ENCODE measurements at regions not wholly inside any gene's neighbourhood (a gene's known extent, or its start where the extent isn't known, plus 50 kb on each side); places are given as distances from the start of the nearest gene placed in this dataset.

DNA sequence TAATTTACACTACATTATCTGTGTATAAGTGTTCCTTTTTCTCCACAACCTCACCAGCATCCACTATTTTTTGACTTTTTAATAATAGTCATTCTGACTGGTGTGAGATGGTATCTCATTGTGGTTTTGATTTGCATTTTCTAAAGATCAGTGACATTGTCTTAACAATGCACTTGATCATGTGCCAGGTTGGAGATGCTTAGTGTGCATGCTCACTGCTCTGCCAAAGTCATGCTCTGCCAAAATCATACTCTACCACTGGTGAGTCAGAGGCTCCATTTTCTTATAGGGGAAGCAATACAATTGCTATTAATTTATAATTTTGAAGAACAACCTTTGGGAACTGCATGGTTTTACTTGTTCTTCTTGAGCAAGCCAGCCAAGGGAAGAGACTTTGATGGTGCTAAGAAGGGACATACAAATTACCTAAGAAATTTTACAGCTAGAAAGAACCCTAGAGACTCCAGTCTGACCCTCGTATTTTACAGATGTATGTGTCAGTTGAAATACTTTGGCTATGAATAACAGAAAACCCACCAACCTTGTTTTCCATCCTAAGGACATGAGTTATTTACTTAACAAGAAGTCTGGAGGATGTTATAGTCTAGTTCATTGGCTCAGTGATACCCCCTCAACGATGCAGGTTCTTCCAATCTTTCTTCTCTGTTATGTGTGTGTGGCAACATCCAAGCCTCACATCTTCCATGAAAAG is 368.9 kb downstream of the DDX10 start:
- no peaks in the 10 kb centered on the region for H3K4me1 Mint-ChIP-seq (ENCODE audit: low read depth in 2 of 2)
- no peaks in the 10 kb centered on the region for H3K9me3 Mint-ChIP-seq
- H3K27me3 Mint-ChIP-seq, result peaks cover 6 to 9% of the 10 kb centered on the region in 2 donors
- DNase-seq (no peak), ATAC-seq (replicated peaks) (no peak)
- no peak overlapping the region for H3K4me3 Mint-ChIP-seq
- no peak overlapping the region for H3K27ac Mint-ChIP-seq
- H3K36me3 Mint-ChIP-seq (ENCODE audit: insufficient read depth), result no peaks in the 10 kb centered on the region

DNA sequence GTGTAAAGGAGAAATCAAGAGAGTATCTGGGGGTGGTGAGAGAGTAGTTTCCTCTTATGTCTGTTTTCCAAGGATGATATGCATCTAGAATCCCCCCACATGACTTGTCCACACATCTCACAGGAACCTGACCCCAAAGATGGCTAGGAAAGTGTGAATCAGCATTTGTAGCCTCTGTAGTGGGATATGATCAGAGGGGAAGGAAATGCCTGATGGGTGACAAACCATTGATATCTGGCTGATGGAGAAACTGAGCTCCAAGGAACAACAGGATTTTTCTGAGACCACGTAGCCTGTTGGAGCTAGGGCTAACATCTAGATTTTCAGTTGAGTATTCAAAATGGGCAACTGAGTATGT is 369.4 kb downstream of the DDX10 start:
- ATAC-seq (replicated peaks) (no peak), DNase-seq (no peak)
- H3K27me3 Mint-ChIP-seq, result peaks cover 6 to 9% of the 10 kb centered on the region in 2 donors
- no peaks in the 10 kb centered on the region for H3K36me3 Mint-ChIP-seq (ENCODE audit: insufficient read depth)
- H3K4me1 Mint-ChIP-seq (ENCODE audit: low read depth in 2 of 2), result no peaks in the 10 kb centered on the region
- no peaks in the 10 kb centered on the region for H3K9me3 Mint-ChIP-seq
- H3K27ac Mint-ChIP-seq, result no peak overlapping the region
- H3K4me3 Mint-ChIP-seq, result no peak overlapping the region

DNA sequence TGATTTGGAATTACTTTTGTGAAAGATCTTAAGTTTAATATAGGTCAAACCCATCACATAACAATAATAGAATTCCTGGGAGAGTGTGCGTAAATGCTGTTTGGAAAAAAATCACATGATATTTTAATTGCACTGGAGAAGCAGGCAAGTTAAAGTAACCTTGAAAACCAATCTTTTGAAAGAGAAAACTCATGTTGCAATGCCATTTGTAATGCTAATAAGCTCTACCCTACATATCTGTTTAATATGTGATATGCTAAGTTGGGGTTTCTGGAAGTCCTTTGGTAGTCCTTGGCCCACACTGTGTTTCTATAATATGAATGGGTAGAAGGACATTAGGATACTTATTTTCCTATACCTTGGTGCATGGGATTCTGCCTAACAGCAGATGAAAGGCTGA is 370.4 kb downstream of the DDX10 start:
- Mint-ChIP-seq H3K27ac (no peak overlapping the region), H3K4me3 (no peak overlapping the region), H3K9me3 (no peaks in the 10 kb centered on the region), H3K27me3 (peaks cover 6 to 9% of the 10 kb centered on the region in 2 donors), H3K36me3 (ENCODE audit: insufficient read depth) (no peaks in the 10 kb centered on the region), H3K4me1 (ENCODE audit: low read depth in 2 of 2) (no peaks in the 10 kb centered on the region)
- DNase-seq (no peak), ATAC-seq (replicated peaks) (no peak)

DNA sequence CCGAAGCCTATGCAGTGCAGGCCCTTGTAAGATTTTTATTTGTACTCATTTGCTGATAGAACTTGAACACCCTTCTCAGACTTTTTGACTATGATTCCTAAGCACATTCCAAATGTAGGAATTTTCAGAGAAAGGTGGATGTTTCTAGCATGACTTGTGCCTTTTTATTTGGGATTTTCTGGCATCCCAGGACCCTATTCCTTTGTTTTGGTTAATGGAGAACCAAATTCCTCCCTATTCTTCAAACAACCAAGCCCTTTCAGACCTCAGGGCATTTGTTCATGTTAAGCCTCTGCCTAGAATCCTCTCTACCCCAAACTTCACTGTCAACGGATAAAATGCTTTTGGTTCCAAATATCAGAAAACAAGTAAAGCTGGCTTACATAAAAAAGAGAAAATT is 371.1 kb downstream of the DDX10 start:
- Mint-ChIP-seq H3K4me1 (ENCODE audit: low read depth in 2 of 2) (no peaks in the 10 kb centered on the region), H3K4me3 (no peak overlapping the region), H3K36me3 (ENCODE audit: insufficient read depth) (no peaks in the 10 kb centered on the region), H3K27me3 (peaks cover 3 to 6% of the 10 kb centered on the region in 2 donors), H3K27ac (no peak overlapping the region), H3K9me3 (no peaks in the 10 kb centered on the region)
- DNase-seq (no peak), ATAC-seq (replicated peaks) (no peak)

DNA sequence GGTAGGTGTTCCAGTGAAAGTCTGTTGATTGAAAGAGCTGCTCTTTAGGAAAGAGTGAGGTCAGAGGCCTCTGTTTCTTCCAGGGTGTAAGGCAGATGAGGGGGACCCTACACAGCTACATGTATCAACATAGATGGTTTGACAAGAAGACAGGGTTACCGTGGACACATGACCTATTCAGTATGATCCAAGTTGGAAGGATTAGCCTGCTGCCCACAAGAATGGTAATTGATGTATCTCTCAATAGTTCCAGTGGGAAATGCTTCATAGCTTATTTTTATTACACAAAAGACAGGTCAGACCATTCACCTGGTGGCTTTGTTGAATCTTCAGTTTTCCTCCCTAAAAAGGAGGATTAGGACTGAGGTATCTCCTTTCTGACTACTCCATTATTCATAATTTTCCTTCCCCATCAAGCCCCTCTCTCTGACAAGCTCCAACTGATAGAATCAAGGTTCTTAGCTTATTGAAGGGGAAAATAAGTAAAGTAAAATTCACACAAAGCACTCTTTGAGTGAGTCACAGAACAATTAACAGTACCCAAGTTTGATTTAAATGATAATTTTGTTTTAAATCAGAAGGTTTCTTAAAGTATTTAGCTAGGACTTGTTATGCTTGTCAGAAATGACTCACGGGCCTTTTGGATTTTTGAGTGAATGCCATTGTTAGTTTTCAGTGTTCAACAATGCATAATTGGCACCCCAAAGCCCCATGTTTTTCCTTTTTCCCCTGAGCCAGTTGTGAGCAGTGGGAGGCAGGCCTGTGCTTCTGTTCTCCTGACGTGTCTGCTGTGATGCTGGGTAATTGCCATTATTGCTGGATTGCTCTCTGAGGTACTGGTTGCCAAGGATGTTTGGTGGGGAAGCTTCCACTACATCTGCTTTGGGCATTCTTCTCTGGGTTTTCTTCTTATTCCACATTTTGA is 373.2 kb downstream of the DDX10 start:
- no peak for DNase-seq
- no peak overlapping the region for H3K4me3 Mint-ChIP-seq
- no peaks in the 10 kb centered on the region for H3K36me3 Mint-ChIP-seq (ENCODE audit: insufficient read depth)
- H3K27ac Mint-ChIP-seq, result no peak overlapping the region
- no peak for ATAC-seq (replicated peaks)
- no peaks in the 10 kb centered on the region for H3K9me3 Mint-ChIP-seq
- H3K4me1 Mint-ChIP-seq (ENCODE audit: low read depth in 2 of 2), result no peaks in the 10 kb centered on the region
- H3K27me3 Mint-ChIP-seq, result peaks cover 0 to 6% of the 10 kb centered on the region in 2 donors

DNA sequence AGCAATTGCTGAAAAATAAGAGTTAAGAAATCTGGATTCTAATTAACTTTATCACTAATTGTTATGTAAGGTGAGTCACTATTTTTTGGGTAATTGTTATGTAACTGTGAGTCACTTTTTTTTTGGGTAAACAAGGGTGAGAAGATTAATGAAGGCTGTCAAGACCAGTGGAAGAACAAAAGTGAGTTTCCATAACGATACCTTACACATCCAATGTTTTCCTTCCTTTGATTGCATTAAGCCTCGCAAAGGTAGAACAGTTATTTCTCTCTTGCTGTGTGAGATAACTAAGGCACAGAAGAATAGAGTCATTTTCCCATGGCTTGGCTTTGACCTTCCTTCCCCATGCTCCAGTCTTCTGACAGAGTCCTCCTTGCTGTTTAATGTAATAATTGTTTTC is 374.7 kb downstream of the DDX10 start:
- Mint-ChIP-seq H3K4me1 (ENCODE audit: low read depth in 2 of 2) (no peaks in the 10 kb centered on the region), H3K27ac (no peak overlapping the region), H3K27me3 (peaks cover 0 to 6% of the 10 kb centered on the region in 2 donors), H3K4me3 (no peak overlapping the region), H3K36me3 (ENCODE audit: insufficient read depth) (no peaks in the 10 kb centered on the region), H3K9me3 (no peaks in the 10 kb centered on the region)
- ATAC-seq (replicated peaks) (no peak), DNase-seq (no peak)

DNA sequence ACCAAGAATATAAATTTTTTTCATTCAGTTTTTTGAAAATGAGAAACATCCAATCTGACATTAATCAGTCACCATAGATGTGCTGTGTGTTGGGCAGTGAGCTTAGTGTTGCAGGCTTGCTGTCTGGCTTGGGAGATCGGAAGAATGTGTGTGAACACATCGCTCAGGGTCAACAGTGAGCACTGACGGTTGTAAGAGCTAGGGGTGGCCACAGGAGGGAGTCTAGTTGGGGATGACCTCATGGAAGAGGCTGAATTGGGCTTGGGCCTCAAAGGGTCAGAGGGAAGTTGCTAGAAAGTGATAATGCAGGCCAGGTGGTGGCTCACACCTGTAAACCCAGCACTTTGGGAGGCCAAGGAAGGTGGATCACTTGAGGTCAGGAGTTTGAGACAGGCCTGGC is 375.4 kb downstream of the DDX10 start:
- H3K27ac Mint-ChIP-seq, result no peak overlapping the region

DNA sequence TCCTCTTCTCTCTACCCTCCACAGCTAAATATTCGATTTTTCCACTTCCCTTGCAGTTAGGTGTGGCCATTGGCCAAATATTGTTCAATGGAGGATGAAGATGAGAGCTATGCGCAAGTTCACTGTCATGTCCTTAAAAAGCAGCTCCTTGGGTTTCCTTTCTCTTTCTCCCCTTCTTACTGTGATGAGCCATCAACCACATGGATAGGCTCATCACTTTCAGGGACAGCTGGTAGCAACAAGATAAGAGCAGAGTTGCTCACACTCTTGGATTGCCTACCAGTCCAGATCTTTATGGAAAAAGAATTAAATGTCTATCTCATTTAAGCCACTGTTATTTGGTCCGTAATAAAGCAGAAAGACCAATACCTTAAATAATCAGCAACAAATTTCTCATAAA is 377.0 kb downstream of the DDX10 start:
- ATAC-seq (replicated peaks) (no peak), DNase-seq (no peak)
- Mint-ChIP-seq H3K9me3 (peaks cover 3 to 6% of the 10 kb centered on the region in 2 donors), H3K36me3 (ENCODE audit: insufficient read depth) (no peaks in the 10 kb centered on the region), H3K4me1 (ENCODE audit: low read depth in 2 of 2) (no peaks in the 10 kb centered on the region), H3K4me3 (no peak overlapping the region), H3K27ac (no peak overlapping the region), H3K27me3 (peaks cover 0 to under 1% of the 10 kb centered on the region in 2 donors)

More for the DNA sequence above, 375.4 kb downstream of the DDX10 start:
- DNase-seq (no peak), ATAC-seq (replicated peaks) (no peak)
- peaks cover 0 to 6% of the 10 kb centered on the region in 2 donors for H3K27me3 Mint-ChIP-seq
- no peak overlapping the region for H3K4me3 Mint-ChIP-seq
- H3K4me1 Mint-ChIP-seq (ENCODE audit: low read depth in 2 of 2), result no peaks in the 10 kb centered on the region
- H3K9me3 Mint-ChIP-seq, result no peaks in the 10 kb centered on the region
- H3K36me3 Mint-ChIP-seq (ENCODE audit: insufficient read depth), result no peaks in the 10 kb centered on the region

DNA sequence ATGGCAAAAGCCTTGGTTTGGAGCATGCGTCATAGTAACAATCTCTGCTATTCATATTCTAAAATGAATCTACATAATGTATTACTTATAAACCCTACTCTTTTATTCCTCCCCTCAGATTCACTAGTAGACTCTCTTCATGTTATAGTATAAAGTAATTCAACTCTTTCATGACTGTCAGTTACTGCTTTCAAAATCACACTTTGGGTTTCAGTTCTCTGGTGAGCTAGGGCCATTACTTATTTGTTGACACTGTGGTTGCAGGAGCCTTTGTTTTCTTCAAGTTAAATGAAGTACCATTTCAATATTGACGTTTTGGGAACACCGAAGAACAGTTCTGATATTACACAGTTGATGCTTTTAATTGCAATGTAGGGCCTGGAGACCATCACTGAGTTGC is 378.4 kb downstream of the DDX10 start:
- Mint-ChIP-seq H3K36me3 (ENCODE audit: insufficient read depth) (no peaks in the 10 kb centered on the region), H3K27me3 (no peaks in the 10 kb centered on the region), H3K27ac (no peak overlapping the region), H3K4me3 (no peak overlapping the region), H3K9me3 (peaks cover 3 to 6% of the 10 kb centered on the region in 2 donors), H3K4me1 (ENCODE audit: low read depth in 2 of 2) (no peaks in the 10 kb centered on the region)
- DNase-seq, result no peak
- ATAC-seq (replicated peaks), result no peak

DNA sequence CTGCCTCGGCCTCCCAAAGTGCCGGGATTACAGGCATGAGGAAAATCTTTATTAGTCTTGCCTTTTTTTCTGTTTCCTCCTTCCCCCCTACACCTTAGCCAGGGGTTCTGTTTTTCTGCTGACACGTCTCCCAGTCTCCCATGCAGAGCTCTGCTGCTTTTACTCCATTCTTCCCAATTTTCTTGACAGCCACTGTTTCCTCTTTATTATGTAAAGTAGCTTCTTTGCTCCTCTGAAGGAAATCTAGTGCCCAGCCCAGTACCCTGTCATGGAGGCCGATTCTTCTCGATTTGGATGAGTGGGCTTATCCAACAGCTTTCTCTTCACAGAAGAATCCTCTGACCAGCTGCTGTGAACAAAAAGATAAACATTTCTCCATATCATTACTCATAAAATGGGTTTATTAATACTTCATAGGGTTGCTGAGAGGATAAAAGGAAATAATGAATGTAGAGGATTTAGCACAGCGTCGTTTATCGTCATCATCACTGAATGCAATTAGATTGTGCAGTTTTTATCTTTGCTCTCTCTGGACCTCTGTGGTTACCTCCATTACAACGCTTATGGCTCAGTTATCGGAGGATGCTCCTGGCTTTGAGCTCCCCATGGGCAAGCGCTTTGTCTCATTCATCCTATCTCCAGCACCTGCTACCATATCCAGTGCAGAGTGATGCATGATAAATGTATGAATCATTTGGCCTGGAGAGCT is 375.6 kb upstream of the C11orf87 start:
- Mint-ChIP-seq H3K9me3 (peaks cover 3 to 6% of the 10 kb centered on the region in 2 donors), H3K36me3 (ENCODE audit: insufficient read depth) (no peaks in the 10 kb centered on the region), H3K4me1 (ENCODE audit: low read depth in 2 of 2) (no peaks in the 10 kb centered on the region), H3K4me3 (no peak overlapping the region), H3K27ac (no peak overlapping the region), H3K27me3 (no peaks in the 10 kb centered on the region)
- no peak for DNase-seq
- no peak for ATAC-seq (replicated peaks)

DNA sequence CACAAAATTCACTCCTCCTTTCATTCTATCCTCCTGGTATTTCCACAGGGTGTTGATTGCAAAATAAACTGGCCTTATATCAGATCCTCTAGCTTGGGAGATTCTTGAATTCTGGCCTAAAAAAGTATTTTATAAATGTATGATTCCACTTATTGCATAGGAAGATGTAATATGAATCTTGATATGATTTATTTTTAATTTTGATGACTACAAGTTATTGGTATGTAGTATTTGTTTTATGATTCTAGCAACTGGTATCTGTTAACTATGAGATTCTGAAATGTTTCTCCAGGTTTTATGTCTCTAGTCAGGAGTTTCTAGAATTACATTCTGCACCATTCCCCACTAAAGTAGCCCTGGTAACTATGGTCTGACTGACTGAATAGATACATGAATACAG is 373.9 kb upstream of the C11orf87 start:
- no peak overlapping the region for H3K27ac Mint-ChIP-seq
- DNase-seq, result no peak
- peaks cover 3 to 6% of the 10 kb centered on the region in 2 donors for H3K9me3 Mint-ChIP-seq
- H3K4me3 Mint-ChIP-seq, result no peak overlapping the region
- H3K27me3 Mint-ChIP-seq, result no peaks in the 10 kb centered on the region
- no peaks in the 10 kb centered on the region for H3K36me3 Mint-ChIP-seq (ENCODE audit: insufficient read depth)
- H3K4me1 Mint-ChIP-seq (ENCODE audit: low read depth in 2 of 2), result no peaks in the 10 kb centered on the region
- ATAC-seq (replicated peaks), result no peak

DNA sequence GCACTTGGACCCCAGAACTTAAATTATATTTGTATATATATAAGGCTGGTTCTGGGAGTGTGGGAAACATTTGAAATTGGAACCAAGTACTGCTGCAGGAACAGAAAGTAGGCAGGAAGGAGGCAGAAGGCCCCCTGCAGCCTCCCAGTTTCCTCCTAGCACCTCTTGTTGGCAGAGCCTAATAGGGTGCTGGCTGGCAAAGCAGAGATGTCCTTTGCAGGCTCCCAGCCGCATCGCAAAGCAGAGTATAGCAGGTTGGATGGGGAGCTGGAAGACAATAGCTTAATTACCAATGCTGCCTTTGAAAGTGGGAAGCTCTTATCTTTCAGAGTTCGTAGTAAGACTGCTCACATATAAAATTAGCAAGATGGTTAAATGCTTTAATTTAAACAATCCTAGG is 370.8 kb upstream of the C11orf87 start:
- no peaks in the 10 kb centered on the region for H3K4me1 Mint-ChIP-seq (ENCODE audit: low read depth in 2 of 2)
- ATAC-seq (replicated peaks) (no peak), DNase-seq (no peak)
- H3K27me3 Mint-ChIP-seq, result no peaks in the 10 kb centered on the region
- no peak overlapping the region for H3K27ac Mint-ChIP-seq
- H3K4me3 Mint-ChIP-seq, result no peak overlapping the region
- H3K36me3 Mint-ChIP-seq (ENCODE audit: insufficient read depth), result no peaks in the 10 kb centered on the region
- H3K9me3 Mint-ChIP-seq, result peaks cover 3 to 4% of the 10 kb centered on the region in 2 donors

DNA sequence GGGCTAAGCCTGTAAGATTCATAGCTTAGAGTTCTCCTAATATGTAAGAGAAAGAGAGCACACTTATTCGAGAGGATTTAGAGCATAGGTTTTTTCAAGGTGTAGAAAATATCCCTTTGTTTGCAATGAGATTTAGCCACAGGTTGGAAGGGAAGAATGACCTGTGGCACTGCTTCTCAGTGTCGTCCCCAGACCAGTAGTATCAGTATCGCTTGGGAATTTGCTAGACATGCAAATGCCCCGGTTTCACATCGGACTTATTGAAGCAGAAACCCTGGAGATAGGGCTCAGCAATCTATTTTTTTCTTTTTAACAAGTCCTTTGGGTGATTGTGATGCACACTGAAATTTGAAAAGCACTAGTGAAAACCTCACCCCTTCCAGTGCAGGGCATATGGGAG is 362.6 kb upstream of the C11orf87 start:
- no peaks in the 10 kb centered on the region for H3K9me3 Mint-ChIP-seq
- no peak overlapping the region for H3K27ac Mint-ChIP-seq
- peaks cover 0 to 7% of the 10 kb centered on the region in 2 donors for H3K27me3 Mint-ChIP-seq
- no peak overlapping the region for H3K4me3 Mint-ChIP-seq
- peaks cover 0 to 2% of the 10 kb centered on the region in 2 donors for H3K4me1 Mint-ChIP-seq (ENCODE audit: low read depth in 2 of 2)
- DNase-seq (no peak), ATAC-seq (replicated peaks) (no peak)
- no peaks in the 10 kb centered on the region for H3K36me3 Mint-ChIP-seq (ENCODE audit: insufficient read depth)

All from effector memory CD8-positive, alpha-beta T cell (primary cell).